ENCODE measurements at regions not wholly inside any gene's neighbourhood (a gene's known extent, or its start where the extent isn't known, plus 50 kb on each side); places are given as distances from the start of the nearest gene placed in this dataset.

- no peak for DNase-seq (ENCODE audit: low read depth)
Observed at GRCh38 chr2:161029321-161029720, 130.9 kb upstream of the TANK start.

GRCh38 chr2:161030260-161031063 lies 129.8 kb upstream of the TANK start:
- DNase-seq (ENCODE audit: low read depth): peak; percentile 100

GRCh38 chr2:161031511-161031910 lies 128.7 kb upstream of the TANK start:
- DNase-seq (ENCODE audit: low read depth): no peak

GRCh38 chr2:161032635-161033034 lies 127.6 kb upstream of the TANK start:
- no peak for DNase-seq (ENCODE audit: low read depth)

- no peak for DNase-seq (ENCODE audit: low read depth)
Observed at GRCh38 chr2:161033059-161033660, 127.1 kb upstream of the TANK start.

GRCh38 chr2:161036926-161037325 lies 123.3 kb upstream of the TANK start:
- peak; percentile 79 for DNase-seq (ENCODE audit: low read depth)

GRCh38 chr2:161039071-161039470 lies 121.2 kb upstream of the TANK start:
- no peak for DNase-seq (ENCODE audit: low read depth)

- no peak for DNase-seq (ENCODE audit: low read depth)
Observed at GRCh38 chr2:161041356-161041755, 118.9 kb upstream of the TANK start.

- DNase-seq (ENCODE audit: low read depth): no peak
Observed at GRCh38 chr2:161042990-161043625, 117.1 kb upstream of the TANK start.

- no peak for DNase-seq (ENCODE audit: low read depth)
Observed at GRCh38 chr2:161044095-161044865, 115.9 kb upstream of the TANK start.

- no peak for DNase-seq (ENCODE audit: low read depth)
Observed at GRCh38 chr2:161044921-161045320, 115.3 kb upstream of the TANK start.

- no peak for DNase-seq (ENCODE audit: low read depth)
Observed at GRCh38 chr2:161045726-161046125, 114.5 kb upstream of the TANK start.

GRCh38 chr2:161046876-161047275 lies 113.4 kb upstream of the TANK start:
- no peak for DNase-seq (ENCODE audit: low read depth)

GRCh38 chr2:161048317-161048716 lies 111.9 kb upstream of the TANK start:
- no peak for DNase-seq (ENCODE audit: low read depth)

- DNase-seq (ENCODE audit: low read depth): no peak
Observed at GRCh38 chr2:161049559-161049958, 110.7 kb upstream of the TANK start.

- no peak for DNase-seq (ENCODE audit: low read depth)
Observed at GRCh38 chr2:161052214-161052613, 108.0 kb upstream of the TANK start.

- no peak for DNase-seq (ENCODE audit: low read depth)
Observed at GRCh38 chr2:161055289-161055688, 104.9 kb upstream of the TANK start.

- DNase-seq (ENCODE audit: low read depth): no peak
Observed at GRCh38 chr2:161059388-161059787, 100.8 kb upstream of the TANK start.

GRCh38 chr2:161061786-161062185 lies 98.4 kb upstream of the TANK start:
- no peak for DNase-seq (ENCODE audit: low read depth)

- DNase-seq (ENCODE audit: low read depth): peak; percentile 41
Observed at GRCh38 chr2:161063157-161063945, 96.9 kb upstream of the TANK start.

- DNase-seq (ENCODE audit: low read depth): no peak
Observed at GRCh38 chr2:161063946-161064306, 96.3 kb upstream of the TANK start.

- no peak for DNase-seq (ENCODE audit: low read depth)
Observed at GRCh38 chr2:161067846-161068350, 92.3 kb upstream of the TANK start.
